Effector memory CD8-positive, alpha-beta T cell (primary cell): ENCODE measurements at regions not wholly inside any gene's neighbourhood (a gene's known extent, or its start where the extent isn't known, plus 50 kb on each side); places are given as distances from the start of the nearest gene placed in this dataset.

Experiments used
- ATAC-seq: fragments of 150-1000 bp; cut with Tn5 transposase; replicated peaks from 2 replicates; pipeline ENCODE4 v1.10.0; 2021; ENCODE audit warnings: mild to moderate bottlenecking, moderate library complexity
- DNase-seq, 3 experiments: peaks; one replicate each; pipeline ENCODE4 v3.0.0; 2021
- H3K27ac Mint-ChIP-seq, 2 donors: one replicate each; pipeline ENCODE4 v1.8.0; 2022; ENCODE audit warnings: mild to moderate bottlenecking in 2 of 2, mixed read lengths in 2 of 2, moderate library complexity in 2 of 2
- H3K27me3 Mint-ChIP-seq, 2 donors: one replicate each; pipeline ENCODE4 v1.8.0; 2022; ENCODE audit warnings: mixed read lengths in 2 of 2
- H3K36me3 Mint-ChIP-seq: one replicate; pipeline ENCODE4 v1.8.0; 2022; ENCODE audit warnings: mild to moderate bottlenecking, moderate library complexity, mixed read lengths; ENCODE audit not compliant: insufficient read depth
- H3K4me1 Mint-ChIP-seq, 2 donors: one replicate each; pipeline ENCODE4 v1.8.0; 2022; ENCODE audit warnings: low read depth in 2 of 2, mixed read lengths in 2 of 2
- H3K4me3 Mint-ChIP-seq, 2 donors: one replicate each; pipeline ENCODE4 v1.8.0; 2022; ENCODE audit warnings: mild to moderate bottlenecking in 2 of 2, mixed read lengths in 2 of 2, moderate library complexity in 2 of 2
- H3K9me3 Mint-ChIP-seq, 2 donors: one replicate each; pipeline ENCODE4 v1.8.0; 2022; ENCODE audit warnings: mixed read lengths in 2 of 2

GRCh38 chr11:8315463-8315862, 51.8 kb upstream of the LMO1 start:
- no peak for ATAC-seq
- H3K27ac Mint-ChIP-seq, result no peak overlapping the region
- no peak for DNase-seq
- no peaks in the 10 kb centered on the region for H3K4me1 Mint-ChIP-seq
- no peaks in the 10 kb centered on the region for H3K36me3 Mint-ChIP-seq
- H3K27me3 Mint-ChIP-seq, result peaks cover 25 to 34% of the 10 kb centered on the region in 2 donors
- no peaks in the 10 kb centered on the region for H3K9me3 Mint-ChIP-seq
- H3K4me3 Mint-ChIP-seq, result no peak overlapping the region

- DNase-seq (no peak), ATAC-seq (no peak)
- Mint-ChIP-seq H3K9me3 (no peaks in the 10 kb centered on the region), H3K36me3 (no peaks in the 10 kb centered on the region), H3K27ac (no peak overlapping the region), H3K4me3 (no peak overlapping the region), H3K27me3 (peaks cover 19 to 29% of the 10 kb centered on the region in 2 donors), H3K4me1 (no peaks in the 10 kb centered on the region)
Measured at GRCh38 chr11:8314916-8315315, 51.2 kb upstream of the LMO1 start.

GRCh38 chr11:8313504-8314090, 49.9 kb upstream of the LMO1 start:
- no peaks in the 10 kb centered on the region for H3K9me3 Mint-ChIP-seq
- DNase-seq, result no peak
- peaks cover 13 to 16% of the 10 kb centered on the region in 2 donors for H3K27me3 Mint-ChIP-seq
- no peak for ATAC-seq
- H3K4me1 Mint-ChIP-seq, result no peaks in the 10 kb centered on the region
- H3K4me3 Mint-ChIP-seq, result no peak overlapping the region
- no peaks in the 10 kb centered on the region for H3K36me3 Mint-ChIP-seq
- H3K27ac Mint-ChIP-seq, result no peak overlapping the region
